HG03439 (cell line): ENCODE measurements at regions not wholly inside any gene's neighbourhood (a gene's known extent, or its start where the extent isn't known, plus 50 kb on each side); places are given as distances from the start of the nearest gene placed in this dataset.

Experiments used
- ATAC-seq: cut with Tn5 transposase; IDR thresholded peaks from one replicate; pipeline ENCODE4 v1.9.1; 2021; ENCODE audit warnings: mild to moderate bottlenecking, moderate library complexity; ENCODE audit not compliant: unreplicated experiment

GRCh38 chr12:115243933-115244628 lies 560.1 kb upstream of the TBX3 start:
- ATAC-seq: no peak

GRCh38 chr12:115240251-115240650 lies 556.3 kb upstream of the TBX3 start:
- ATAC-seq: no peak

GRCh38 chr12:115235880-115236279 lies 551.9 kb upstream of the TBX3 start:
- ATAC-seq: no peak

GRCh38 chr12:115233891-115234543 lies 550.0 kb upstream of the TBX3 start:
- ATAC-seq: no peak

- no peak for ATAC-seq
Measured at GRCh38 chr12:115232455-115233156, 548.6 kb upstream of the TBX3 start.

- ATAC-seq: no peak
Measured at GRCh38 chr12:115230606-115231005, 546.6 kb upstream of the TBX3 start.

- no peak for ATAC-seq
Measured at GRCh38 chr12:115229517-115229916, 545.5 kb upstream of the TBX3 start.

- ATAC-seq: no peak
Measured at GRCh38 chr12:115228434-115228833, 544.5 kb upstream of the TBX3 start.

- no peak for ATAC-seq
Measured at GRCh38 chr12:115227137-115227615, 543.2 kb upstream of the TBX3 start.

- ATAC-seq: no peak
Measured at GRCh38 chr12:115225845-115226244, 541.9 kb upstream of the TBX3 start.

GRCh38 chr12:115223991-115224390 lies 540.0 kb upstream of the TBX3 start:
- no peak for ATAC-seq

- ATAC-seq: no peak
Measured at GRCh38 chr12:115223322-115223721, 539.3 kb upstream of the TBX3 start.

- ATAC-seq: no peak
Measured at GRCh38 chr12:115222220-115222619, 538.2 kb upstream of the TBX3 start.

- no peak for ATAC-seq
Measured at GRCh38 chr12:115216301-115216700, 532.3 kb upstream of the TBX3 start.

- no peak for ATAC-seq
Measured at GRCh38 chr12:115215544-115215943, 531.6 kb upstream of the TBX3 start.

GRCh38 chr12:115213538-115214016 lies 529.6 kb upstream of the TBX3 start:
- ATAC-seq: no peak

GRCh38 chr12:115213118-115213517 lies 529.1 kb upstream of the TBX3 start:
- ATAC-seq: no peak

GRCh38 chr12:115212356-115212755 lies 528.4 kb upstream of the TBX3 start:
- ATAC-seq: no peak

- no peak for ATAC-seq
Measured at GRCh38 chr12:115210533-115211252, 526.7 kb upstream of the TBX3 start.

GRCh38 chr12:115209230-115209629 lies 525.3 kb upstream of the TBX3 start:
- ATAC-seq: no peak

- ATAC-seq: no peak
Measured at GRCh38 chr12:115208098-115208497, 524.1 kb upstream of the TBX3 start.
